SU-DHL-6 (cell line): ENCODE measurements at regions not wholly inside any gene's neighbourhood (a gene's known extent, or its start where the extent isn't known, plus 50 kb on each side); places are given as distances from the start of the nearest gene placed in this dataset.
A peak's percentile ranks its signal among the peaks of the same experiment; 100 is the strongest.

Source experiments
- H2AFZ ChIP-seq: fragments of 200-600 bp; sonication (generic); 2 replicates; pipeline ENCODE4 v1.6.1; 2014; ENCODE audit warnings: low read depth, mild to moderate bottlenecking, moderate library complexity, mixed read lengths, antibody characterized with exemption, low read length; ENCODE audit not compliant: severe bottlenecking
- H3F3A ChIP-seq: fragments of 200-600 bp; shearing (Covaris generic); 2 replicates; pipeline ENCODE4 v1.6.0; 2016; ENCODE audit warnings: antibody characterized with exemption, mild to moderate bottlenecking; ENCODE audit not compliant: insufficient read depth
- H3K27ac ChIP-seq: fragments of 200-600 bp; sonication (generic); 2 replicates; pipeline ENCODE4 v1.5.1; 2016; ENCODE audit warnings: low read depth, mild to moderate bottlenecking, low read length, moderate library complexity, mixed read lengths
- H3K27me3 ChIP-seq: fragments of 200-600 bp; sonication (generic), shearing (Covaris generic); 2 replicates; pipeline ENCODE4 v1.6.0; 2014; ENCODE audit warnings: mild to moderate bottlenecking, low read length
- H3K36me3 ChIP-seq: fragments of 200-600 bp; sonication (generic); 2 replicates; pipeline ENCODE4 v1.6.1; 2014; ENCODE audit warnings: mild to moderate bottlenecking, low read length, mixed read lengths
- H3K4me2 ChIP-seq: fragments of 300-600, 200-600 bp; shearing (Covaris generic), sonication (generic); 2 replicates; pipeline ENCODE4 v1.6.0; 2014; ENCODE audit warnings: low read length, low read depth, mild to moderate bottlenecking; ENCODE audit not compliant: poor library complexity, severe bottlenecking
- H3K4me3 ChIP-seq: fragments of 200-600 bp; sonication (generic); 2 replicates; pipeline ENCODE4 v1.5.1; 2014; ENCODE audit warnings: antibody characterized with exemption, low read length, mild to moderate bottlenecking, mixed read lengths; ENCODE audit not compliant: insufficient read depth, poor library complexity, severe bottlenecking
- H3K79me2 ChIP-seq: fragments of 200-600 bp; sonication (generic); 2 replicates; pipeline ENCODE4 v1.6.1; 2014; ENCODE audit warnings: mild to moderate bottlenecking, low read length, moderate library complexity; ENCODE audit not compliant: insufficient read depth
- H3K9ac ChIP-seq: fragments of 200-600 bp; sonication (generic); 2 replicates; pipeline ENCODE4 v1.7.0; 2014; ENCODE audit warnings: mild to moderate bottlenecking, low read length
- H3K9me2 ChIP-seq: fragments of 200-600 bp; sonication (generic); replicated peaks from 2 replicates; pipeline ENCODE4 v1.6.1; 2014; ENCODE audit warnings: low read length; ENCODE audit not compliant: insufficient read depth
- H3K9me3 ChIP-seq: fragments of 200-600 bp; sonication (generic); 2 replicates; pipeline ENCODE4 v1.6.1; 2014; ENCODE audit warnings: low read length, mixed read lengths; ENCODE audit not compliant: insufficient read depth
- H4K20me1 ChIP-seq: fragments of 200-600 bp; sonication (generic); 2 replicates; pipeline ENCODE4 v1.6.1; 2014; ENCODE audit warnings: low read depth, mild to moderate bottlenecking, antibody characterized with exemption, low read length, moderate library complexity, mixed read lengths
- CTCF ChIP-seq: fragments of 200-600 bp; sonication (generic); IDR thresholded peaks from one replicate; pipeline ENCODE4 v1.5.1; 2017; ENCODE audit warnings: antibody characterized with exemption, mild to moderate bottlenecking, low read length, moderate library complexity; ENCODE audit not compliant: insufficient read depth, poor library complexity, severe bottlenecking
- EZH2phosphoT487 ChIP-seq: fragments of 200-600 bp; sonication (generic), shearing (Covaris generic); conservative IDR thresholded peaks from 2 replicates; pipeline ENCODE4 v1.6.1; 2018; ENCODE audit warnings: mild to moderate bottlenecking, antibody characterized with exemption, low read length, moderate library complexity, mixed read lengths

DNA sequence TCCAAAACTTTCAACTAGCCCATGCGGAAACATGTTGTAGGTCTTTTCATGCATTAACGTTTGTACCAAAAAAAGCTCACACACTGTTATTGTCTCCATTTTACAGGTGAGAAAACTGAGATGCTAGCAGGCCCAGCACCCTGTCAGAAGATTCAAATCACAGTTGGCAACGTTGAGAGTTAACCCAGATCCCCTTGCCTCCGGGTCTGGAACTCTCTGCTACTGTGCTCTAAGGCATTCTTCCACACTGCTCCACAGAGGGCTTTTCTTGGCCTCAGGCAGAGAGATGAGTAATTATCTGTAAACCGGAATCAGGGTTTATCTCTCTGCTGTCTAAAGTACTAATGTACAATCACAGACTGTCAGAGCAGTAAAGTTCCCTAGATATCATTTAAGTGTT is 186.0 kb upstream of the LPP start:
- Histone ChIP-seq H3K9me3 (no peaks in the 10 kb centered on the region), H3F3A (peaks cover 98% of the 10 kb centered on the region), H3K27me3 (no peaks in the 10 kb centered on the region), H4K20me1 (no peaks in the 10 kb centered on the region), H3K4me2 (peak overlapping the region; percentile 89), H3K36me3 (no peaks in the 10 kb centered on the region), H3K79me2 (peaks cover 36% of the 10 kb centered on the region), H3K4me3 (peak overlapping the region; percentile 13), H2AFZ (no peak overlapping the region), H3K27ac (peak overlapping the region; percentile 100), H3K9ac (peak overlapping the region; percentile 66), H3K9me2 (no peaks in the 10 kb centered on the region)
- TF ChIP-seq EZH2phosphoT487 (no peak), CTCF (no peak)

DNA sequence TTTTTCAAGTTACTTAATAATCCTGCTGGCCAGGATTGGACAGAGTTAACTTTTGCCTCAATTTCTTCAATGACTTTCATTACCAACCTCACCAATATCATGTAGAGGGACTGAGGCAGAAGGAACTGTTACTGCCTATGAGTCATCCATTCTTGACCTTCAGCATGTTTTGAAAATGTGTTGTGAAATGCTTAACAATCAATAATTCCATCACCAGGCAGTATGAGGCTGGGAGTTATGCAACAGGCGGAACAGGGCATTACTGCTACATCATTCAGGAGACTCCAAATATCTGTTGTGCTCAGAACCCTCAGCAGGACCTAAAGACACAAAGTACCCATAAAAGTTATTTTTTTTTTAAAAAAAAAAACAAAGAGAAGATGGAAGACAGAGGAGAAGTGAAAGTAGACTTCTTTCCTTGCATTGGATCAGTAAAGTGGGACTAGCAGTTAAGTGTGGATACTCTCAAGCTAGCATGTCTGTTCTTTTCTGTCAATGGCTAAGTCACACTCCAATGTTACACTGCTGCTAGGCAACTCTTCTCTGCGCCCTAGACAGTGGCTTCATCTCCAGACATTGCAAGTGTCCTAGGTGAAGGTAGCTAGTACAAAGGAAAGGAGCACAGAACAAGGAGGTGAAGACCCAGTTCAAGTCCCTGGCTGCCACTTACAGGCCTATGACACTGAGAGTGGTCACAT is 184.9 kb upstream of the LPP start:
- Histone ChIP-seq H3K9ac (peak overlapping the region; percentile 66), H3K4me2 (peak overlapping the region; percentile 89), H2AFZ (no peak overlapping the region)

GRCh38 chr3:187969581-187969950 is 184.4 kb upstream of the LPP start:
- Histone ChIP-seq H3K9ac (peak overlapping the region; percentile 66), H3K4me2 (peak overlapping the region; percentile 89), H3K36me3 (no peaks in the 10 kb centered on the region), H2AFZ (no peak overlapping the region), H3K79me2 (peaks cover 36% of the 10 kb centered on the region), H3K9me3 (no peaks in the 10 kb centered on the region), H3K27ac (peak overlapping the region; percentile 100), H3K27me3 (no peaks in the 10 kb centered on the region), H3F3A (peaks cover 98% of the 10 kb centered on the region), H3K9me2 (no peaks in the 10 kb centered on the region), H4K20me1 (no peaks in the 10 kb centered on the region), H3K4me3 (peak overlapping the region; percentile 12)
- TF ChIP-seq EZH2phosphoT487, result no peak
- no peak for TF ChIP-seq CTCF

More for the DNA sequence above, 184.9 kb upstream of the LPP start:
- Histone ChIP-seq H3K36me3 (no peaks in the 10 kb centered on the region), H3F3A (peaks cover 98% of the 10 kb centered on the region), H3K9me2 (no peaks in the 10 kb centered on the region), H3K79me2 (peaks cover 36% of the 10 kb centered on the region), H3K4me3 (peak overlapping the region; percentile 12), H3K27me3 (no peaks in the 10 kb centered on the region), H3K9me3 (no peaks in the 10 kb centered on the region), H4K20me1 (no peaks in the 10 kb centered on the region), H3K27ac (peak overlapping the region; percentile 100)
- no peak for TF ChIP-seq CTCF
- TF ChIP-seq EZH2phosphoT487, result no peak
